SK-N-SH (cell line): ENCODE measurements at regions not wholly inside any gene's neighbourhood (a gene's known extent, or its start where the extent isn't known, plus 50 kb on each side); places are given as distances from the start of the nearest gene placed in this dataset.

Source experiments
- CTCF ChIA-PET: fragments of 300-600, 350-600 bp; formaldehyde crosslinking; extraction: SDS; loops from one replicate; lab custom pipeline; 2021; lab: Yijun Ruan, JAX
- POLR2A ChIA-PET: fragments of 350-600 bp; sonication (Branson Sonifier 250); formaldehyde crosslinking; extraction: SDS; loops from one replicate; lab custom pipeline; 2020; ENCODE audit warnings: antibody characterized with exemption, inconsistent platforms; lab: Yijun Ruan, JAX
- DNase-seq: peaks from one replicate; pipeline ENCODE4 v3.0.0; 2012
- H2AFZ ChIP-seq: fragments of 200-600 bp; sonication (generic); 2 replicates; pipeline ENCODE4 v1.8.1; 2016; ENCODE audit warnings: antibody characterized with exemption, mild to moderate bottlenecking, low read depth
- H3F3A ChIP-seq: fragments of 200-600 bp; sonication (generic); replicated peaks from 2 replicates; pipeline ENCODE3; 2016; ENCODE audit warnings: antibody characterized with exemption, mild to moderate bottlenecking; ENCODE audit not compliant: insufficient read depth
- H3K27ac ChIP-seq, 2 experiments: fragments of 200-500 bp in 1 of 2; fragments of 200-600 bp in 1 of 2; sonication (Bioruptor generic) in 1 of 2; sonication (generic), shearing (Covaris generic) in 1 of 2; 2 replicates each; pipeline versions ENCODE4 v1.5.1 to v1.6.1; 2014 to 2016; ENCODE audit warnings: low read depth in 2 of 2, inconsistent platforms in 1 of 2, low read length in 1 of 2, mild to moderate bottlenecking in 1 of 2, mixed read lengths in 1 of 2
- H3K27me3 ChIP-seq: fragments of 200-600 bp; sonication (generic), shearing (Covaris generic); 2 replicates; pipeline ENCODE4 v1.6.1; 2016; ENCODE audit warnings: mixed run types; ENCODE audit not compliant: insufficient read depth
- H3K36me3 ChIP-seq, 2 experiments: fragments of 200-500 bp in 1 of 2; fragments of 200-600 bp in 1 of 2; sonication (Bioruptor generic) in 1 of 2; sonication (generic) in 1 of 2; replicated peaks in 1 of 2; 2 replicates each; pipeline versions ENCODE3 to v1.5.1; 2014 to 2016; ENCODE audit warnings: low read length in 1 of 2, mild to moderate bottlenecking in 1 of 2; ENCODE audit not compliant: insufficient read depth in 2 of 2, control insufficient read depth in 1 of 2
- H3K4me1 ChIP-seq, 2 experiments: fragments of 200-500 bp in 1 of 2; fragments of 200-600 bp in 1 of 2; sonication (Bioruptor generic) in 1 of 2; sonication (generic), shearing (Covaris generic) in 1 of 2; 2 replicates each; pipeline versions ENCODE4 v1.5.1 to v1.6.1; 2014 to 2016; ENCODE audit warnings: low read depth in 1 of 2, low read length in 1 of 2, mixed run types in 1 of 2; ENCODE audit not compliant: insufficient read depth in 2 of 2, control insufficient read depth in 1 of 2
- H3K4me2 ChIP-seq: fragments of 200-600 bp; sonication (generic), shearing (Covaris generic); 2 replicates; pipeline ENCODE4 v1.6.1; 2017; ENCODE audit warnings: mixed run types
- H3K4me3 ChIP-seq, 2 experiments: fragments of 200-500 bp in 1 of 2; fragments of 200-600 bp in 1 of 2; sonication (Bioruptor generic) in 1 of 2; sonication (generic), shearing (Covaris generic) in 1 of 2; 2 replicates each; pipeline versions ENCODE4 v1.5.1 to v1.8.1; 2014 to 2016; ENCODE audit warnings: low read depth in 2 of 2, inconsistent platforms in 1 of 2, low read length in 1 of 2, mild to moderate bottlenecking in 1 of 2, mixed read lengths in 1 of 2, moderate library complexity in 1 of 2
- H3K79me2 ChIP-seq: fragments of 200-600 bp; sonication (generic); 2 replicates; pipeline ENCODE4 v1.8.1; 2017; ENCODE audit warnings: mild to moderate bottlenecking; ENCODE audit not compliant: insufficient read depth
- H3K9ac ChIP-seq: fragments of 200-600 bp; sonication (generic); 2 replicates; pipeline ENCODE4 v1.6.1; 2017; ENCODE audit warnings: mixed run types
- H3K9me2 ChIP-seq: fragments of 200-600 bp; sonication (generic); 2 replicates; pipeline ENCODE4 v1.6.1; 2017; ENCODE audit warnings: mixed run types
- H3K9me3 ChIP-seq: fragments of 200-600 bp; sonication (generic); 2 replicates; pipeline ENCODE4 v1.6.1; 2017; ENCODE audit warnings: mixed run types, mild to moderate bottlenecking, moderate library complexity
- H4K20me1 ChIP-seq: fragments of 200-600 bp; sonication (generic); 2 replicates; pipeline ENCODE4 v1.6.1; 2017; ENCODE audit warnings: mild to moderate bottlenecking, mixed run types; ENCODE audit not compliant: insufficient read depth
- EP300 ChIP-seq, 2 experiments: IDR thresholded peaks; 2 replicates each; pipeline versions ENCODE4 v1.4.0 to v1.6.1; 2012; ENCODE audit warnings: borderline replicate concordance in 1 of 2, low read depth in 1 of 2, low read length in 1 of 2
- GABPA ChIP-seq: IDR thresholded peaks from 2 replicates; pipeline ENCODE4 v1.4.0; 2012; ENCODE audit warnings: low read depth, mild to moderate bottlenecking
- IRF3 ChIP-seq: fragments of 150-350 bp; IDR thresholded peaks from 2 replicates; pipeline ENCODE4 v1.6.1; 2016; ENCODE audit warnings: mild to moderate bottlenecking, low read depth, low read length
- JUND ChIP-seq: IDR thresholded peaks from 2 replicates; pipeline ENCODE4 v1.4.0; 2012
- MEF2A ChIP-seq: IDR thresholded peaks from 2 replicates; pipeline ENCODE4 v1.4.0; 2012; ENCODE audit warnings: low read depth, borderline replicate concordance
- MXI1 ChIP-seq: IDR thresholded peaks from 2 replicates; pipeline ENCODE4 v1.6.1; 2012; ENCODE audit warnings: mild to moderate bottlenecking, low read depth, low read length, improper control_type of control experiment
- NFIC ChIP-seq: IDR thresholded peaks from 2 replicates; pipeline ENCODE4 v1.4.0; 2012; ENCODE audit warnings: borderline replicate concordance
- NRF1 ChIP-seq: IDR thresholded peaks from 2 replicates; pipeline ENCODE4 v1.6.1; 2012; ENCODE audit warnings: low read depth, mild to moderate bottlenecking, low read length
- PBX3 ChIP-seq: IDR thresholded peaks from 2 replicates; pipeline ENCODE4; 2012
- REST ChIP-seq: IDR thresholded peaks from 2 replicates; pipeline ENCODE4 v1.6.1; 2012; ENCODE audit warnings: mild to moderate bottlenecking, low read depth, low read length, moderate library complexity
- RFX5 ChIP-seq: IDR thresholded peaks from 2 replicates; pipeline ENCODE4 v1.6.1; 2012; ENCODE audit warnings: mild to moderate bottlenecking, improper control_type of control experiment, low read length
- SIN3A ChIP-seq: IDR thresholded peaks from 2 replicates; pipeline ENCODE4 v1.6.1; 2012; ENCODE audit warnings: low read depth, mild to moderate bottlenecking, low read length, moderate library complexity, borderline replicate concordance
- TEAD4 ChIP-seq: IDR thresholded peaks from 2 replicates; pipeline ENCODE4 v1.4.0; 2012; ENCODE audit warnings: mild to moderate bottlenecking, borderline replicate concordance; ENCODE audit not compliant: insufficient read depth
- USF1 ChIP-seq: IDR thresholded peaks from 2 replicates; pipeline ENCODE4 v1.4.0; 2012; ENCODE audit warnings: low read depth, borderline replicate concordance
- USF2 ChIP-seq: fragments of 150-350 bp; IDR thresholded peaks from 2 replicates; pipeline ENCODE4 v1.6.1; 2017; ENCODE audit warnings: antibody characterized with exemption, low read length, low read depth, borderline replicate concordance
- YY1 ChIP-seq: IDR thresholded peaks from 2 replicates; pipeline ENCODE4 v1.4.0; 2012; ENCODE audit warnings: low read depth, mild to moderate bottlenecking
- ZBTB33 ChIP-seq: IDR thresholded peaks from 2 replicates; pipeline ENCODE4 v1.4.0; 2012; ENCODE audit warnings: low read depth, borderline replicate concordance
- WGBS: methylation state at CpG from one replicate; pipeline ENCODE4 v1.1.6; 2017; ENCODE audit warnings: low lambda C conversion rate; 5-methylcytosine and 5-hydroxymethylcytosine counted together

- no peak for TF ChIP-seq REST
- peak; percentile 59; the same call in 1 of the 2 replicates for TF ChIP-seq ZBTB33
- peak; percentile 97 for TF ChIP-seq TEAD4
- TF ChIP-seq MEF2A: peak; percentile 88
- TF ChIP-seq JUND: peak; percentile 97
- peak; percentile 70; the same call in 1 of the 2 replicates for TF ChIP-seq SIN3A
- TF ChIP-seq IRF3: no peak
- TF ChIP-seq GABPA: peak; percentile 30; the same call in 1 of the 2 replicates
- TF ChIP-seq MXI1: no peak
- TF ChIP-seq USF2: no peak
Observed at GRCh38 chr3:30162579-30162978, 443.8 kb upstream of the TGFBR2 start (continued).

GRCh38 chr3:30166535-30166934 lies 439.9 kb upstream of the TGFBR2 start:
- Histone ChIP-seq H2AFZ (no peak overlapping the region), H3K27ac (no peak overlapping the region), H3K79me2 (no peaks in the 10 kb centered on the region), H3K9ac (no peak overlapping the region), H3K9me2 (no peaks in the 10 kb centered on the region), H3K36me3 (peaks cover 0 to 8% of the 10 kb centered on the region in 2 experiments), H3K9me3 (0 out of 2 replicates have a peak, but pooled peaks cover 6% of the 10 kb centered on the region), H3F3A (peaks cover 22% of the 10 kb centered on the region), H3K4me2 (no peak overlapping the region), H4K20me1 (no peaks in the 10 kb centered on the region), H3K27me3 (no peaks in the 10 kb centered on the region), H3K4me3 (no peak overlapping the region), H3K4me1 (peaks cover 0 to 22% of the 10 kb centered on the region in 2 experiments)
- ChIA-PET CTCF (interaction anchor here (4.7 kb wide), 1 partner anchor 32 kb away, joined by 15 read pairs; no protein-coding TSS in a partner anchor), POLR2A (no interaction called here)
- no peak for DNase-seq
- 93% methylated on average over 3 of the region's 4 CpGs for WGBS
- TF ChIP-seq SIN3A (no peak), NRF1 (no peak), PBX3 (no peak), EP300 (IDR thresholded peaks at IDR 0.05; ENCODE audit: borderline replicate concordance in 1 of 2, low read depth in 1 of 2, low read length in 1 of 2) (no peak), USF1 (no peak), REST (no peak), GABPA (no peak), YY1 (no peak), NFIC (no peak), RFX5 (no peak), MEF2A (no peak)
